ENCODE measurements at regions not wholly inside any gene's neighbourhood (a gene's known extent, or its start where the extent isn't known, plus 50 kb on each side); places are given as distances from the start of the nearest gene placed in this dataset.
A peak's percentile ranks its signal among the peaks of the same experiment; 100 is the strongest.

GRCh38 chr4:18231726-18232125, 210.2 kb upstream of the LCORL start:
- FAIRE-seq, result no peak
- no peak for TF ChIP-seq CTCF (IDR thresholded peaks at IDR 0.05; ENCODE audit: insufficient read depth, missing control alignments)
- DNase-seq (ENCODE audit: insufficient read length, low spot score), result no peak

GRCh38 chr4:18227880-18228279, 206.3 kb upstream of the LCORL start:
- FAIRE-seq, result no peak
- no peak for DNase-seq (ENCODE audit: insufficient read length, low spot score)
- TF ChIP-seq CTCF (IDR thresholded peaks at IDR 0.05; ENCODE audit: insufficient read depth, missing control alignments), result no peak

GRCh38 chr4:18214411-18215055, 193.0 kb upstream of the LCORL start:
- FAIRE-seq, result no peak
- no peak for TF ChIP-seq CTCF (IDR thresholded peaks at IDR 0.05; ENCODE audit: insufficient read depth, missing control alignments)
- DNase-seq (ENCODE audit: insufficient read length, low spot score), result no peak

GRCh38 chr4:18213576-18214198, 192.1 kb upstream of the LCORL start:
- no peak for TF ChIP-seq CTCF (IDR thresholded peaks at IDR 0.05; ENCODE audit: insufficient read depth, missing control alignments)
- FAIRE-seq, result peak; percentile 21
- no peak for DNase-seq (ENCODE audit: insufficient read length, low spot score)

GRCh38 chr4:18209448-18209847, 187.9 kb upstream of the LCORL start:
- no peak for DNase-seq (ENCODE audit: insufficient read length, low spot score)
- TF ChIP-seq CTCF (IDR thresholded peaks at IDR 0.05; ENCODE audit: insufficient read depth, missing control alignments), result no peak
- no peak for FAIRE-seq

GRCh38 chr4:18203966-18204365, 182.4 kb upstream of the LCORL start:
- DNase-seq (ENCODE audit: insufficient read length, low spot score), result no peak

More at GRCh38 chr4:18203966-18204365, 182.4 kb upstream of the LCORL start:
- TF ChIP-seq CTCF (IDR thresholded peaks at IDR 0.05; ENCODE audit: insufficient read depth, missing control alignments), result no peak
- peak; percentile 72 for FAIRE-seq
